ENCODE measurements at regions not wholly inside any gene's neighbourhood (a gene's known extent, or its start where the extent isn't known, plus 50 kb on each side); places are given as distances from the start of the nearest gene placed in this dataset.
"Not testable (repeated sequence)": the region's sequence is repeated elsewhere in the genome, so short reads cannot be mapped to it uniquely, and the experiment has no call there.

DNA sequence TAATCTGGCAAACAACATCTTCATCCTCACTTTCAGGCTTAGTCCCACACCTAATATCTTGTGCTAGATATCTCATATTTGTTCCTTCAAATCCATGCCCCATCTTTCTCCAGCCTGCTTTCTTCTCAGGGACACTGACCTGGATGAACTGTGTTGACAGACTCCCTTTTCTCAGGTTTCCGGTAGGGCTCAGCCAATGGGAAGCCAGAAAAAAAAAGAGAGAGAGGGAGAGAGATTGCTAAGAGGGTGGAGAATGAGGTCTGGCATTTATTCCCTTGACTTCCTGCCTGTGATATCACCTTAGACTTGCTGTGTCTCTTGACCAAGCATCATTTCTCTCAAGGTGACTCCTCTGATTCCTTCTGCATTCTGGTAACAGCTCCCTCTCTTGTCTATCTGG, 145.6 kb upstream of the ABI3BP start:
- no peak for DNase-seq (ENCODE audit: low read depth)

DNA sequence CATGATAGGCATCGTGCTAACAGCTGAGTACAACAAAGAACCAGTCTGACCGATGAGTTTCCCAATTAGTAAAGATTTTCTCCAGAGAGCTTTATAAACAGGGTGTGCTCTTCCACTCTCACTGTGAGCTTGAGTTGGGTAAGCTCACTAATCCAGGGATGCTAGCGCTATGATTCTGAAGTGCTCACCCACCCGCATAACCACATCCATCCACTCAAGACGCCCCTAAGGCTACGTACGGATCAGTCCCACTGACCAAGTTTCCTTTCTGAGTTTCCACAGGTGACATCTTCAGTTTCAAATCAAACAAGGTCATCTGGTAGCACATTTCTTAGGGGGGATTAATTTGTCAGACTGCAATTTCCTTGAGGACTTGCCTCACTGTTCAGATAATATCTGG, 141.1 kb upstream of the ABI3BP start:
- DNase-seq (ENCODE audit: low read depth), result no peak

DNA sequence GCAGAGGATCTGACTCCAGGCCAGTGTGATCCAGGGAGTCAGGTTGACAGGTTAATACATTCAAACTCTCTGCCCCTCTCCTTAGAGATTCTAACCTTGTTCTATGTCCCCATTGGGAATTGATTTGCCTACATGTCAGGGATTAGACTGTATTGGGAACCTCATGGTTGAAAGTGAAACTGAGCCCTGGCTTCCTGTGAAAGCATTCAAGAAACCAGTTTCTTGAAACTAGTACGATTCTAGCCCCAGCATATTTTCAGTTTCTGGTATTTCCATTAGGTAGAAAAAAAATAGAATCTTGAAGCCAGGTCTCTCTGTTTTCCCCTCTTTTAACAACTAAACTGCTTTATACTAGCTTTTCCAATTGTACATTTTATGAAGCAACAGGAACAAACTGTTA, 140.4 kb upstream of the ABI3BP start:
- DNase-seq (ENCODE audit: low read depth), result no peak

DNA sequence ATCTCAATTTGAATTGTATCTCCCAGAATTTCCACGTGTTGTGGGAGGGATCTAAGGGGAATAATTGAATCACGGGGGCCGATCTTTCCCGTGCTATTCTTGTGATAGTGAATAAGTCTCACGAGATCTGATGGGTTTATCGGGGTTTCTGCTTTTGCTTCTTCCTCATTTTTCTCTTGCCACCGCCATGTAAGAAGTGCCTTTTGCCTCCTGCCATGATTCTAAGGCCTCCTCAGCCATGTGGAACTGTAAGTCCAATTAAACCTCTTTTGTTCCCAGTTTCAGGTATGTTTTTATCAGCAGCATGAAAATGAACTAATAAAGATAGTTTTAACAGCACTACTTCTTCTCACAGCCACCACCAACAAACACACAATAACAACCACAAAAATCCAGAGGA, 140.0 kb upstream of the ABI3BP start:
- DNase-seq (ENCODE audit: low read depth), result not testable (repeated sequence)

- no peak for DNase-seq (ENCODE audit: low read depth)
Measured at GRCh38 chr3:101131767-101132166, 138.5 kb upstream of the ABI3BP start.

- no peak for DNase-seq (ENCODE audit: low read depth)
Measured at GRCh38 chr3:101128786-101129185, 135.6 kb upstream of the ABI3BP start.

DNA sequence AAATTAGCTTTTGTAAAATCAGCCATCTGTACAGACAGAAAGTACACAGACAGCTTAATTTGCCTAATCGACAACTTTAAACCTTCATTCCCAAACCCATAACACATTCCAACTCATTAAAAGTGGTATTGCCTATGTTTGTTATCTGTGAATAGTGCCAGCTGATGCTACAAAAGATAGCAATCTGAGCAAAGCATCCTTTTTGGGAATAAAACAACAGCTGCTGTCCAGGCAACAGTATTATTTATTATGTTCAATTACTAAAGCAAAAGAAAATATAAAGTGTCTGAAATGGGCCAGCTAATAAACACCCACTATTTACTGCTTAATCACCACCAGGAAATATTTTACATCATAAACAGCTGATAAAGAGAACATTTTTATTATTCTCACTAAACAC, 134.8 kb upstream of the ABI3BP start:
- no peak for DNase-seq (ENCODE audit: low read depth)

DNA sequence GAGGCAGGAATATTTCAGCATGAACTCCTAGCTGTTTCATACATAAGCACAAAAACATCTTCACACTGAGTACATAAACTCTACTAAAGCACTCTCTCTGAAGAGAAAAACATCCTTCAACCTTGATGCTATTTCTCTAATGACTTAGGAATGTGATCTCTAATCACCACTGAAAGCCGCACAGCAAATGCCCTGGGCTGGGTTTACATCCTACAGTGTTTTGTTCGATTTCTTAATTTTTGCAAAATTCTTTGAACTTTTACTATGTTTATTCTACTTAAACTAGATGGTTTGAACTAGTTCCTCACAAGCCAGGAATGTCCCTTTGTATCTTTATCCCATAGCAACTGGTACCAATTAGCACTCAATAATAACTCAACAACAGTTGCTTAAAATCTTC, 130.9 kb upstream of the ABI3BP start:
- DNase-seq (ENCODE audit: low read depth), result no peak

- DNase-seq (ENCODE audit: low read depth), result no peak
Measured at GRCh38 chr3:101123081-101123480, 129.9 kb upstream of the ABI3BP start.

GRCh38 chr3:101122681-101123080, 129.5 kb upstream of the ABI3BP start:
- DNase-seq (ENCODE audit: low read depth), result no peak

- no peak for DNase-seq (ENCODE audit: low read depth)
Measured at GRCh38 chr3:101120039-101120438, 126.8 kb upstream of the ABI3BP start.

DNA sequence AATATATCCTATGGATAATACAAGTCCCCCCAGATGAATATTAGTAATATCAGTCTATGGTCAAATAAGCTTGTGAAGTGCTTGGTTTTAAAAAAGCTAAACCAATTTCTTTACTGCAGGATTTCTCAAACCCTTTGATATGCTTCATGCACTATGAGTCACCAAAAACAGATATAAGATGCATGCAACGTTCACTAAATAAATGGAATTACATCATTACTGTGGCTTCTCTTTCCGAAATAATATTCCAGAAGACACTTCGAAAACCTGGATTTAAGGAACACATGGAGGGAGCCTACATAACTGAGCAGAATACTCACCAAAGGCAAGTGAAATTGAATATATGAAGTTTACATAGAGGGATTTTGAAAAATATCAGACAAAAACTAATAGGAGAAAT, 126.3 kb upstream of the ABI3BP start:
- DNase-seq (ENCODE audit: low read depth), result peak; percentile 14

GRCh38 chr3:101117980-101118379, 124.8 kb upstream of the ABI3BP start:
- no peak for DNase-seq (ENCODE audit: low read depth)

DNA sequence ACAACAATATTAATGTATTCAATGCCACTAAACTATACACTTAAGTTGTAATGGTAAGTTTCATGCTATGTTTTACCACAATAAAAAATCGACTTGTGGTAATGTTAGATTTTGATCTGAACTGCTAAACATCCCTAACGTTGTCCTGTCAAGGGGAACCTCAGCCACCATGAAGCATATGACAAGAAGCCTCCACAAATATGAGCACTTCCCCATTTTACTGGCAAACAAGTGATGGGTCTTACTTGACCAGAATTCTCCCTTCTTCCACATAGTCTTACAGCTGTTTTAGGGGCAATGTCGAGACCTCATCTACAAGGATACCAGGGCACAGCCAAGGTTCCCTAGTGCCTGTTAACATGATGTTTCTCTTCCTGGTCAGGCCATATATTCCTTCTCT, 124.2 kb upstream of the ABI3BP start:
- no peak for DNase-seq (ENCODE audit: low read depth)

DNA sequence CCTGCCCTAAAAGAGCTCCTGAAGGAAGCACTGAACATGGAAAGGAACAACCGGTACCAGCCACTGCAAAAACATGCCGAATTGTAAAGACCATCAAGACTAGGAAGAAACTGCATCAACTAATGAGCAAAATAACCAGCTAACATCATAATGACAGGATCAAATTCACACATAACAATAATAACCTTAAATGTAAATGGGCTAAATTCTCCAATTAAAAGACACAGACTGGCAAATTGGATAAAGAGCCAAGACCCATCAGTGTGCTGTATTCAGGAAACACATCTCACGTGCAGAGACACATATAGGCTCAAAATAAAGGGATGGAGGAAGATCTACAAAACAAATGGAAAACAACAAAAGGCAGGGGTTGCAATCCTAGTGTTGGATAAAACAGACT, 117.1 kb upstream of the ABI3BP start:
- not testable (repeated sequence) for DNase-seq (ENCODE audit: low read depth)

GRCh38 chr3:101104321-101104720, 111.1 kb upstream of the ABI3BP start:
- DNase-seq (ENCODE audit: low read depth), result no peak

DNA sequence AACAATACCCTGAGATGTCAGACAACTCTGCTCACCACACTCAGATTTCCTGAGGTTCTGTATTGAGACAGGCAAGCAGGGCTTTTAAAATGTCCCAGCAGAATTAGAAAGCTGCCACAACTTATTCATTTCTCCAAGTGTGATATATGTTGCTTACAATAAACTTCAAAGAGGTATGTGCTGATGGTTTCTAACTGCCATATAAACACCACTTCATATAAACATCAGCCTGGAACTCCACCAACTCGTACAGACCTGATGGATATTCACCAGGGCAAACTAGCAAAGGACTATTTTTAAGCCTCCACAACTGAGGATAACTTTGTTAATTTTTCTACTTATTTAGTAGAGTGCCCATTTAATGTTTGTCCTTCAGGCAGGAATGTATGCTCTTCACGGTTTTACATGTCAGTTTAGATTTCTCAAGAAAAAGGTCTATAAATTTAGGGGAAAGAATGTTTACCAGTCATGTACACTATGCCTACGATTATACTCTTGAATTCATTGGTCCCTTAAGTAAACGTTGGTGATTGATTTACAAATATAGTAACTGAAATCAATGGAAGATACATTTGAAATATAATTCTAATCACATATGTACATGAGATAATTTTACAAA, 109.6 kb upstream of the ABI3BP start:
- DNase-seq (ENCODE audit: low read depth), result no peak

DNA sequence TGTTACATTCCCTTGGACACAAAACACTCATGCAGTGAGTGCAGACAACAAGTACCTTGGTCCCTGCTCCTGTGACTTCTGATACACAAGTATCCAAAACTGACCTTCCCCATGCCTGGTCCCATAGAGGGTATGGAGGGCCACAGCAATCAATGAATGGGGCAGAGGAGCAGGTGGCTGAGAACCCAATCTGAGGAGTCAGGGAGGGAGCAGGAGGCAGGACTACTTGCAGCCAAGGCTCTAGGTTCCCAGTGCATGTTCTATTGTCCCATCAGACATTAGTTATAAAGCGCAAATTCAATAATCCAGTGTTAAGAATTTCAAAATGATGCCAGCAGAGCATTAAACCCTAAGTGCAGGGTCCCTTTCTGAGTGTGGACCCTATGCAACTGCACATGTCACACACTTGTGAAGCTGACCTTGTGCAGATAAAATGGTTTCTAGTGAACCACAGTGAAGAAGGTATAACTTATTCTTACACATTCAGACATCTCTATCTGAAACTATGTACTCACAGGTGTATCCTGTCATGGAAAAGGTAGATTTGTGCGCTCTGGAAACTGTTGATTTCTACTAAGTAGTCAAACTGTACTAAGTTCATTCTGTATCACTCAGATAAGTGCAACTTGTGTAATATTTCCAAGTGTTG, 107.3 kb upstream of the ABI3BP start:
- no peak for DNase-seq (ENCODE audit: low read depth)

- no peak for DNase-seq (ENCODE audit: low read depth)
Measured at GRCh38 chr3:101099791-101100190, 106.6 kb upstream of the ABI3BP start.

GRCh38 chr3:101096444-101096843, 103.2 kb upstream of the ABI3BP start:
- no peak for DNase-seq (ENCODE audit: low read depth)

GRCh38 chr3:101095693-101096430, 102.6 kb upstream of the ABI3BP start:
- no peak for DNase-seq (ENCODE audit: low read depth)

DNA sequence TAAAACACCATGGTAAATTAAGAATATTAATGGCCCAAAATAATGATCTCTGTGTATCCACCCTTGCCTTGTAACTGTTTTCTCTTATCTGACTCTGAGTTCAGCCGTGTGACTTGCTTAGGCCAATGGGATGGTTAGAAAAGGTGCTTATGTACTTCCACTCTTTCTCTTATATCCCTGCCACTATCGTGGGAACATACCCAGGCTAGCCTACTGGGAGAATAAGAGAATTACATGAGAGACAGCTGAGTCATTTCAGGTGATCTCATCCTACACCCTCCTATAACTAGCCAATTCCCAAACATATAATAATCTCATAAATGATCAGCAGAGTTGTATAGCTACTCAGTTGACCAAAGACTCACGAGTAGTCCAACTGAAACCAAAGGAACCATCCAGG, 98.3 kb upstream of the ABI3BP start:
- no peak for DNase-seq (ENCODE audit: low read depth)

DNA sequence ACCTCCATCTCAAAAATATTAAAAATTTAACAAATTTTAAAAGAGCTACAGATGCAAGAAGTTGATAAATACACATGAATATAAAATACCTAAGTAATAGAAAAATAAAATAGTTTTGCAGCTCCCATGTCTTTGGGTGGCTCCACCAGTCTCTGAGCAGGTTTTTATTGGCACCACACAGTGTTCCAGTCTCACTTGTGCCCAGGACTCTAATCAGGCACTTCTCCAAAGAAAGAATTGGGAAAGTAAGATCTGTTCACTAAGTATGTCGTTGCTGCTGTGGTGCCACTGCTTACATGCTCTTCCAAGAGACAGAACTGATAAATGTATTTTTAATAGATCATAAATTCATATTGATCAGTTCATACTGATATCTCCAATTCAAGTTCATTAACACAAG, 92.5 kb upstream of the ABI3BP start:
- no peak for DNase-seq (ENCODE audit: low read depth)

- DNase-seq (ENCODE audit: low read depth), result no peak
Measured at GRCh38 chr3:101084404-101084803, 91.2 kb upstream of the ABI3BP start.

Data from fibroblast of the conjunctiva (primary cell).